GM21529 (cell line): ENCODE measurements at regions not wholly inside any gene's neighbourhood (a gene's known extent, or its start where the extent isn't known, plus 50 kb on each side); places are given as distances from the start of the nearest gene placed in this dataset.
A peak's percentile ranks its signal among the peaks of the same experiment; 100 is the strongest.

Experiments used
- ATAC-seq: cut with Tn5 transposase; IDR thresholded peaks from one replicate; pipeline ENCODE4 v1.9.1; 2021; ENCODE audit not compliant: unreplicated experiment

DNA sequence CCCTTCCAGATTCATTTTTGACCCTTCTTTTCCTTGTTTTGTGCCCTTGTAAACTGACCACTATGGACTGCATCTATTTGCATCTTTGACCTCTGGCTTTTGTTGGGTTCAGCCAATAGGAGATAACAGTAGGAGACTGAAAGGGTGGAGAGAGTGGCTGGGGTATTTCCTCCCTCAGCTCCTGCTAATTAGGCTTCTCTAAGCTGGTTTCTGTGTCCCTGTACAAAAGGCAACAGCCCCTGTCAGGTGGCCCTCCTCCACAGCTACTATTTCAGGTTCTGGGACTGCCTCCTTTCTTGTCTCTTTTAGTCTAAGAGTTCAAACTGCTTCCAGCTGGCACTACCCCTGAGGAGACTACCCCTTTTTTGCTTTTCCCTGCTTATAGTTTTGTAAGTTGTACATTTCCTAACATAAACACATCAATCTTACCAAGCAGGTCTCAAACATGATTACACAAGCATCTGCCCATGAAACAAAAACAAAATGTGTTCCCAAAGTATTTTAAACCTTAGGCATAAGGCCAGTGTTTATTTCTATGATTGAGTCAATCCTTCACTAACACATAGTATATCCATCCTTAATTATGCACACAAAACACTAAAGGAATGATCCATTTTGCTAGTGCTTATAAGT is 262.0 kb upstream of the TRPM3 start:
- ATAC-seq, result no peak

DNA sequence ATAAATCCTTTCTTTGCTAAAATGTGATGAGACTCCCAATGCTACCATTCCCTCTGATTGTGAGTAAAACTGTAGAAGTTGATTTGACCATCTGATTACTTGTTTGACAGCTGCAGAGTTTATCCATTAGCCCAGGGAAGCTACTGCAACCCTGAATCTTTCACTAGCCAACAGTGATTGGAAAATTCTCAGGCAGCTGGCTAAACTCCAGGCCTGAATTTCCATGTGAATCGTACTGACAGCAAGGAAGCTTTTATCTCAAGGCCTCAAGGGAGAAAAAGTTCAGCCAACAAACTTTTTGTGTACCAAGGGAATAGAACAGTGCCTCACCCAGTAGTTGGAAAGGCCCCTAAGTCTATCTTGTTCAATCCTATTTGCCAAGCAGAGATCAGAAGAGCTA is 246.7 kb upstream of the TRPM3 start:
- ATAC-seq, result no peak

DNA sequence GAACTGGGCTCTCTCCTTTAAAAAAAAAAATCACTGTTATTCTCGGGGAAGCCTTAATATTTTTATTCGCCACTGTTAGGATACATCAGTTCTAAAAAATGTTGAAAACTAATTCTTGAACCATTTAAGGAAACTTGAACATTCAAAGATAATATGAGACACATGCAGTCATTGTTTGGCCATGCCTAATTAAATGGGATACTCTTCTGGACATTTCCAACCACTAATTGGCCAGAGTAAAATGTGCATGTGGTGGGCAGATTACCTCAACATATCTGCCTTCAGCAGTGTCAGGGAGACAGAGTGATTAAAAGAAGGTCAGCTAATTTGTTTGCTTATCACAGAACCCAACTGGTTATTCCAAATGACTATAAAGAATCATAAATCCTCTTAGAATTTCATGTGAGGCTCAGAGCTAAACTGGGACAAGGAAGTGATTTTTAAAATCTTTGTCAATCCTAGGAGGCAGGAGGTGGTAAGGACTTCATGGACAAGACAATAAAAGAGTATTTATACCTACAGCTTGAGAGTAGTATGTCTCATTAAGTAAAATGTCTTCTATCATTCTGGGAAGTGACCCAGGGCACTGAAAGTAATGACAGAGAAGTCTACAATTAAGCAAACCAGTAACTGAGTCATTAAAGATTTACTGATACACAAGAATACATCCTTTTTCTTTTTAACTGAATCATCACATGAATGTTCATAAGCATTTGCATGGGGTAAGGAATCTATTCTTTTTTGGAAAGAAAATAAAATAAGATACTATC is 242.9 kb upstream of the TRPM3 start:
- no peak for ATAC-seq

DNA sequence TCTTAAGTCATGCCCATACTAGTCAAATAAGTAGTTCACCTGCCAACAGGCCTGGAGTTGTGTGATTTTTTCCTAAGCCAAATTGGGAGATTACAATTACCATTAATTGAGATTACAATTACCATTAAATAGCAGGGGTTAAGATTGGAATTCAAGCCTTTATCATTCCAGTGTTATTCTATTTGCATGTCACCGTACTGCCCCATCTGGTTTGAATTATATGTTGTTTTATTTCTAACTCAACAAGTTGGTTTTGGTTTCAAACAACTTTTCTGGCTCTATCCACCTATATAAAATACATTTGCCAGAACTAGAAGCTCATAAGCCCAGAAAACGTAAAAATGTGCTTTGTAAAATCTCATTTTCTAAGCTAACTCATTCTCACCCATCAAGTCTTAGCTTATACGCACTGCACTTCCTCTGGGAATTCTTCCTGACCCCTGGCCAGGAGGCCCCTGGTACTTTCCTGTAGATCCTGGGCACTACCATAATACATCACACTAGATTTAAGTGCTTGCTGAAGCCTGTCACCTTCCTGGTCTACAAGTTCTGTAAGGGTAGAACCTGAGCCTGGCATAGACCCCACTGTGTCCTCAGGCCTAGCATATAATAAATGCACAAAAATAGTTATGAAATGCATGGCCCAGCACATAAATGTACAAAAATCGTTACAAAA is 242.0 kb upstream of the TRPM3 start:
- ATAC-seq, result no peak

DNA sequence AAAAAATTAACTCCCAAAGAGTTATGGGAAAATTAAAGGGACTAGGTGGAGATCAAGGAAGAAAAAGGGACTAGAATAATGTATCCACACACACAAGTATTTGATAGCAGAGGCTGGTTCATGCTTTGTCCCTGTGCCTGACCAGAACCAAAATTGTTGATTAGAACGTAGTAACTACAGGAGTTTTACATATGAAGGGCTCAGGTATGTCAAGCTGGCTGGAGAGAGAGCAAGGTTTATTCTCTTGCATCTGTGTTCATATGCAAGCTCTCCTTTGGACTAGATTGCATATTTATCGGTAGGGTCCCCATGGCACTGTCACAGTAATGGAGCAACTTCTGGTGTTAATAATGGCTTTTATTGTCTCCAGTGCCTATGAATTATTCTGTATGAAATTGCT is 239.9 kb upstream of the TRPM3 start:
- ATAC-seq, result no peak

DNA sequence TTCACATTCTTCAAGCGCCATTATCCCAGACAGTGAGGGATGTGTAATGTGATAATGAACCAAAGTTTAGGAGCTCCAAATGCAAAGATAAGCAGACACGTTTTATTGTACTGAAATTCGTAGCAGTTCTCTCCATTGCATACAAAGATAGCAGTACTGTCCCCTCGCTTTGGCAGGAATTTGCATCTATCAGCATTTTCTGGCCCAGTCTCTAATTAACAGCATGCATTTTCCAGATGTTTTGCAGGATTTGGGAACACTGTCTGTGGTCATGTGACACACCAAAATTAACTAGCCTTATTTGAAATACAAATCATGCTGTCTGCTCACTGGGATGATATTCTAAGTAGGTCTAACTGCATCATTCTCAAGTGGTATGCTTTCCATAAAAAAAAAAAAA is 235.9 kb upstream of the TRPM3 start:
- ATAC-seq, result no peak

DNA sequence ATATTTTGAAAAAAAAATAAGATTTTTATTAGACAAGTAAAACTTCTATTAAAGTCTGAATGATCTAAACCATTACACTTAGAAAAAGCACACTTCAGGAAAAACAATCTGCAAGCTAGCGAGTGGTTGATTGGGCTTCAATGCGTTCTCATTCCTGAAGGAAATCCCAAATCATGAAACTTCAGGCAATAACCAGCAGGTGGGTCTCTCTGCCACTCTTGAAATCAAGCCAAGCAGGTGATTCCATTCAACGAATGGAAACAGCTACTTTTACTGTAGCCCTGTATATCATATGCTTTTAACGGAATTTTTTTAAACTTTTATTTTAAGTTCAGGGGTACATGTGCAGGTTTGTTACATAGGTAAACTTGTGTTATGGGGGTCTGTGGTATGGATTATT is 234.5 kb upstream of the TRPM3 start:
- ATAC-seq, result no peak

DNA sequence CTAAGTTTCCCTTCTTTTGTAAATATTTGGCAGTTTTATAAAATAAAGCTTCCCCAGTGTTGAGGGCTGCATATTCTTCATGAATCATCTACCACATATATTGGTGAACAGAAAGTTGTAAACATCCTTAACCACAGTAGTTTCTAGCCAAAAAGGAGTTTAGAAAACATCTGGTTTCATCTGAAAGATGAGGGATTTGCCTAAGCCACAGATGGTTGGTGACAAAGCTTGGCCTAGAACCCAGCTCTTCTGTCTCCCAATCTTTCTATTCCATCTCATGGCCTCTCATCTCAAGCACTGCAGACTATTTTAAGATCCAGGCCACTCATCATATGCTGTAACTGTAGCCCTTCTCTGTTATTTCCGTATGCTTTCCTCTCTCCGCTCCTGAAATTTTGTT is 232.3 kb upstream of the TRPM3 start:
- no peak for ATAC-seq

DNA sequence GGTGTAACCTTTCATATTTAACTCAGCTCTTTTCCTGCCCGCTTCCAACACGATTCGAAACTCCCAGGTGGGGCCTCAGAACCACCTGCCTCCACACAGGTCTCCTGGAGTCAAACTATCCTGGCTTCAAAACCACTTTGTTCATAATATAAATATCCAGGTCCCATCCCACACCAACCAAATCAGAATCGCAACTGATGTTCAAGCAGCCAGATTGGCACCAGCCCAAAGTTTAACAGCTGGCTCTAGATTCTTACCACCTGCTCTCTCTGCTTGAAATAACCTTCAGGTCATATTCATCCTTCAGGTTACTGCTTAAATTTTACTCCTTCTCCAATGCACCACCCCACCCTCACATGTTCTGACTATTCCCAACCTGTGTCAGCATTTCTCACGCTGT is 231.4 kb upstream of the TRPM3 start:
- ATAC-seq, result no peak

DNA sequence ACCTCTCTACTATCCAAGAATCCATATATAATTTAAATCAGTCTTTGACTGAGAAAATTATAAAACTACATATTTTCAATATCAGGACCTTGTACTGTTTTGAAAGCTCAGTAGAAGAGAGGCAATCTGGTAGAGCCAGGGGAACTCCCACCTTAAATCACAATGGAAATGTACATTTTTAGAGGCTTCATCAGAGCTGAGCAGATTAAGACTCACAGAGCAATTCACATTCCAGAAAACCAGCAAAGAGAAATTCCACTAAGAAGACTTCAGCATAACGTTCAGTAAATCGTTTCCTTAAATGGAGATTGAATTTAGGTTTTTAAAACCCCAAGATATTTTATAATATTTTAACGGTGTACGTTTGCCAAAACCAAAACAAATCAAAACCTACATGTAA is 227.8 kb upstream of the TRPM3 start:
- no peak for ATAC-seq

DNA sequence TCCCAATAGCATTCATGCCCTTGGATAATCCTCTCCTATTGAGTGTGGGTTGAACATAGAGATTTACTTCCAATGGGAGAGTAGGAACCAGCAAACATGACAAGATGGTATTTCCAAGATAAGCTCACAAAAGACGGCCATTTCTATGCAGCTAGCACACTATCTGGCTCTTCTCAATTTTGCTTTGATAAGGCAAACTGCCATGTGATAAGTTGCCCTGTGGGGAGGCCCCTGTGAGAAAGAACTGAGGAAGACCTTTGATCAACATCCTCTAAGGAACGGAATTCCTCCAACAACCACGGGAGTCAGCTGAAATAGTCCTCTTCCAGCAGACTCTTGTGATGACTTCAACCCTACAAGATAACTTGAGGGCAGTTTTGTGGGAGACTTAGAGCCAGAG is 211.9 kb upstream of the TRPM3 start:
- no peak for ATAC-seq

DNA sequence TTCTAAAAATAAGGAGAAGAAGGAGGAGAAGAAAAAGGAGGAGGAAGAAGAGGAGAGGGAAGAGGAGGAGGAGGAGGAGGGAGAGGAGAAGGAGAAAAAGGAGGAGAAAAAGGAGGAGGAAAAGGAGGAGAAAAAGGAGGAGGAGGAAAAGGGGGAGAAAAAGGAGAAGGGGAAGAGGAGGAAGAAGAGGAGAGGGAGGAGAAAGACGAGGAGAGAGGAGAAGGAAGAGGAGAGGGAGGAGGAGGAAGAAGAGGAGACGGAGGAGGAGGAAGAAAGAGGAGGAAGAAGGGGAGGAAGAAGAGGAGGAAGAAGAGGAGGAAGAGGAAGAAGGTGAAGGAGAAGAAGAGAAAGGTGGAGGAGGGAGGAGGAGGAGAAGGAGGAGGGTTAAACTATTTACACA is 210.2 kb upstream of the TRPM3 start:
- ATAC-seq, result no peak

DNA sequence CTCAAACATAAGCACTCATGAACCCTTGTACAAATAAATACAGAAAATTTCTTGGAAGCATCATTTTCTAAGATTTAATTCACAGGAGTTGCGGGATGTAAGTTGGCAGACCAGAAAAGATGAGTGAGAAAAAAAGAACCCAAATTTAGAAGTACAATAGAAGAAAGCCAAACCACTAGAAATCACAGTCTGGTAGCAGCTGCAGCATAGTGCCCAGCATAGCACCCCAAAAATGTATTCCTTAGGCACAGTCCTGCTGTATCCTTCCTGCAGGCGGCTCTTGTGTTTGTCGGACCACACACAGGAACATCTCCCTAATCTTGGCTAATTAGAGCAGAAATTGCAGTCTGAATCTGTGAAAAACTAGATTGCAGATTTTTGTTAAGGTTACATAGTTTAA is 208.5 kb upstream of the TRPM3 start:
- ATAC-seq, result no peak

DNA sequence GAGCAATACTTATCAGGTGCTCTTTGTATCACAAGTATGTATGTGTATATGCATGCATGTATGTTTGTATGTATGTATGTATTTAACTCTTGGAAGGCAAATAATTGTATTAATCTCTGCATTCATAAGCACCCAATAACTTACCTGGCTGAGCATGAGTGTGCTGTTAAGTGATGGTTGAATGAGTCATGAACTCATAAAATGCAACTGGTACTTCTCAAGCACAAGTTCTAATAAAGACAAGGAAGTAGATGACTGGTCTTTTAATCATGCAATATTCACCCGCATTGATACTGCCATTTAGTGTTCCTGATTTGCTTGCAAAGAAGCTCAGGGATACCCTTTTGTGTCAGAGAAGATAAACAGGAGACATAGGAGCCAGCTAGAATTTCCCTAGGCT is 204.9 kb upstream of the TRPM3 start:
- ATAC-seq, result no peak

DNA sequence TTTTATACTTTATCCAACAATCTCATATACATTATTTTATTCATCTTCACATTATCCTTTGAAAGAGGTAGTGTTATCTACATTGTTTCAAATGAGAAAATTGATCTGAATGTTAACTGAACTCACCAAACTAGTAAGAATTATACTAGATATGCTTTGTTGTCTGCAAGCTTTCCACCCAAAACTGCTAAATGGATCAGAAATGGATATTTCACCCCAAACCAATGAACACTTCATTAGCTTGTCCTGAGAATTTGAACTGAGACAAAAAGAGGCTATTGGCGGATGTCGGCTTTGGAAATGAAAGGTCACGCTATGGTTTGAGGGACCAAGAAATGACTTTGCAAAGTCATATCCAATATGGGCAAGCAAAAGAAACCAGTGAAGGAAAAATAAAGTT is 201.9 kb upstream of the TRPM3 start:
- no peak for ATAC-seq

DNA sequence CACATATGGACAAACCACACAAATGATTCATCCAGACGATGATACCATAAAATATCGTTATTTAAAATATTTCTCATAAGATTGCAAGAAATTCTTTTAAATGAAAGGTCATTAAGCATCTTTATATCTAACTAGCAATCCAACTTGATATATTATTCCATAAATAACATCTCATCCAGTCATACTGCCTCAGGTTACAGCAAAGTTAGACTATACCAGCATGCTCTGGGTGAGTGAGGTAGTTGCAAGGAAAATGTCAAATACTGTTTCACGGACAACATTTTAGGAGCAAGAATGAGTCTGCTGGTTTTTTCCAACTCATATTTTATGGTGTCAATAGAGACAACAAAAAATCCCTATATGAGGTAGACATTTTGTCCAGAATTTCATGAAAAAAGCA is 200.9 kb upstream of the TRPM3 start:
- no peak for ATAC-seq

DNA sequence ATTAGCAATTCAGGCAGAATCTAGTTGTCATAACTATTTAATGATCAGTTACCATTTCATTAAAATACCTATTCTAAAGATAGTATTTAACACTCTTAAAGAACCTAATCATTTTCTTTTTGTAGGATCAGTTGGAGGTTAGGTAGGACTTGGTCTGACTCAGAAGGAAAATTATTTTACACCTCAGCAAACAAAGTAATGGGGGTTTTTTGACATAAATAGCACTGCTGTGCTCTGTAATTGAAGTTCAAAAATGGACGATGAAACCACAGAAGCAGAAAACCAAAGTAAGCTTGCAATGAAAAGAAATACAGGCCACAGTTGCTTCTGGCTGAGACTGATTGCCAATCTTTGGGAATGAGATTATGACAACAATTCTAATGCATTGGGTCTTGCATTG is 187.0 kb upstream of the TRPM3 start:
- ATAC-seq, result peak; percentile 50

DNA sequence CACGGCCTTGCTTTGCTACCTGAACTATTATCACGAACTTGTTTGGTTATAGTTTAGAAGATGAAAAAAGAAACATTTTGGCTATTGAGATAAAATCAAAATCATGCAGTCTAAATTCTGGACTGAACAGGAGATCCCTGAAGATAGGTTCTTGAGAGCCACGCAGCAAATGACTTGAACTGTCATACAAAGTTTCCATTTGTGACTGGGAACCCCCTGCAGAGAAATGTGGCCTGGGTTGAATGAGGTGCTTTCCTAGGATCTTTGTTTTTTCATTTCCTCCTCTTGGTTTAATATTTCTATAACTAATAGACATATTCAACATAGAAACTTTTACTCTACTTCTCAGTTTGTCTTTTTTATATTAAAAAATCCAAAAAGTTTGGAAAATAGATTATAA is 184.7 kb upstream of the TRPM3 start:
- ATAC-seq, result peak; percentile 58

DNA sequence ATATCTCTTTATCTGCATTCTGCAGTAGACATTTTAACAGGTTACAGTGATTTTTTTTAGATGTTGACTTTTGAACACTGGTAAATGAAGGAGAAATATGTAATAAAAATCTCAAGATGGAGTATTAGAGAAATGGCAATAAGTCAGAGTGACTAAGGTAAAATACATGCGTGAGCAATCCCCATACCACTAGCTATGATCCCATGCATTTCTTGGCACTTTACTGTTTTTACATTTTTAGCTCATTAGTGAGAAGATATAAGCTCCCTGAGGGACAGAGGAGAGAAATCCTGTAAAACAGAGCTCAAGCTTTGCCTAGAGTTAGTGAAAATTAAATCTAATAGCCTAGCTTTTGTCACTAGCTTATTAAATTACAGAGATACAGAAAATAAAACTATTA is 181.9 kb upstream of the TRPM3 start:
- no peak for ATAC-seq

DNA sequence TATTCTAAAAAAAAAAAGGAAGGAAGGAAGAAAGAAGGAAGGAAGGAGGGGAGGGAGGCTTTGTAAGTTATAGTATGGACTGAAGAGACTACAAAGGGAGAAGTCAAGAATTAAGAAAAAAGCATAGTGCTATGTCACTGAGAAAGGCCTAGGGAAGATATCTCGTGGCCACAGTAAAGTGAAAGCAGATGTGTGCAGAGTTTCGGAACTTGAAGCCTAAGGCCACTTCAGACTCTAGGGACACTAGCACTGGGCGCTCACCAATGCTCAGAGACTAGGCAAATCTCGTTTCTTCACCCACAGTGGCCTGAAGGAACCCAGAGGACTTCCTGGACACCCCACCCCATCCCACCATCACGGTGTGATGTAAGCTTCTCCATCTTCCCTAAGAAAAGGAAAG is 181.4 kb upstream of the TRPM3 start:
- no peak for ATAC-seq

DNA sequence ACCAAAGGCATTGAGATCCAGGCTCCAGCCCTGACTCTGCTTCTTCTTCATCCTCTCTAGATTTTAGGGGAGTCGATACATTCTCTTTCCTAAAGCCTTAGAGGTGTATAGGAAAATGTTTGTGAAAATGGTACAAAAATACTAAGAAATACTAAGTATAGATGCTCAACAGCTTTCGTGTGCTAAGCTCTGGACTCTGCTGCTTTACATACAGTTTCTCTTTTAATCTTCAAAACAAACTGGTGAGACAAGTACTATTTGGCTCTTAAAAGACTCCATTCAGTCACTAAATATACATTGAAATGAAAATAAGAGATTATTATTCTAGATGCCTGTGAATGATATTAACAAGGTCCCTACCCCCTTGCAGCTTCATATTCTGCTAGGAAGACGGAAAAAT is 174.5 kb upstream of the TRPM3 start:
- no peak for ATAC-seq

DNA sequence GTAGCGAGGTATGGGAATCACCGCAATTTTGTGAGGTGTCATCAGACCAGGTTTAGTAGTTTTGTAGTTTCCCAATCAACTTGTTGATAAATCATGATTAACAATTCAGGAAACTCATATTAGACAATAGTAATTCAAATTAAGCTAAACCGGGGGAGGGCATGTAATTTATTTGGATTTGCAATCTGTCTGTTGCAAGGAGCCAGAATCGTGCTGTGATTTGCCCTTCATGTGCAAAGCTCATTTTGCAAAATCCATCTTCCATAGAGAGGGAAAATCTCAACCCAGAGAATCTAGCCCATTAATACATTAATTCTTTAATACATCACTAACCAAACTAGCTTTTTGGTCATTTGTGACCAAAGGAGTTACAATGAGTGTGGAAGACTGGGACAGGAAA is 164.7 kb upstream of the TRPM3 start:
- no peak for ATAC-seq
